ENCODE measurements at regions not wholly inside any gene's neighbourhood (a gene's known extent, or its start where the extent isn't known, plus 50 kb on each side); places are given as distances from the start of the nearest gene placed in this dataset.

DNA sequence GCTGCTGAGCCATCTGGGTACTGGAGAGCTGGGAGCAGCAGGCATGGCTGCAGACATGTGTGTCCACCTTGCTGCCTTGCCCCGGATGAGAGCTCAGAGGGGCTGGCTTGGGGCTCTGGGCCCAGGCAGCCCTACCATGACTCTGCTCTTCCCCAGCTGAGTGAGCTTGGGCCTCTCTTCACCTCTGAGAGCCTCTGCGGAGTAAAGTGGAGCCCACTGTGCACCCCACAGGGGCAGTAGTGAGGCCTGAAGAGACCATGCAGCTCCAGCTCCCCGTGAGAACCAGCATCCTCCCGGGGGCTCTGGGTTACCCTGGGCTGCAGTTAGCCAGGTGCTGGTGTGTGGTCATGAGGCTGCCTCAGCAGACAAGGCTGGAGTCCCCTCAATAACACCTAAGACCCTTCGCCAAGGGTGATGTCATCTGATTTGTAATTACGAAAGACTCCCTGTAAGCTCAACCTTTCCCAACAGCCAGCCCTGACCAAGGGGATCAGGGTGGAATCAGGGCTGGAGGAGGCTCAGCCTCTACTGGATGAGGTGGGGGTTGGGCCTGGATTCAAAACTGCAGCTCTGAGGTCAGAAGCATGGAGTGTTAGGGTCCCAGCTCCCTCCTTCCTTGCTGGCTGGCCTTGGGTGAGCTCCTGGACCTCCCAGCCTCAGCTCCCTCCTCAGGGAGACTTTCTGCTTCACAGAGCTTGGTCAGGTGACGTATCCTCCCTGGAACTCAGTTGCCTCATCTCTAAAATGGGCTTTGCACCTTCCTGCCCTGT lies 308.0 kb downstream of the MATN1 start:
- BruUV-seq (replicated peaks) = no TSS peak

DNA sequence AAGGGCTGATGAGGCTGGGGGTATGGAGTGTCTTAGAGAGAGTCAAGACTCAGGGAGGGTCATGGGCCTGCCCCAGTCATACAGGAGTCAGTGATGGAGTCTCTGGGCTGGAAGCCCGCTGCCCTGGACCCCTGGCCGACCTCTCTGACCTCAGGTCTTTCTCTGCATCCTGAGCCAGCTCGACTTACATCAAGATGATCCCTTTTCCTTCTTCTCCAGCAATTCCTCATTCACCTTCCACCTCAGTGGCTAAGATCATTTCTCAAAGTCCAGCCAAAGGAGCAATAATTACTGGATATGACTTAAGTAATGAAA lies 308.6 kb downstream of the MATN1 start:
- WGBS (ENCODE audit: low lambda C conversion rate) = 20% methylated on average over 3 of the region's 3 CpGs

More for the DNA sequence above, 308.0 kb downstream of the MATN1 start:
- H3K27ac ChIP-seq (ENCODE audit: extremely low read length, insufficient read depth, low read length) = no peak overlapping the region
- no peaks in the 10 kb centered on the region for H3K4me1 ChIP-seq (ENCODE audit: insufficient read depth, low read length)
- no peak overlapping the region for H3K4me3 ChIP-seq (replicated peaks in 1 of 3; ENCODE audit: insufficient read depth in 1 of 3, low read depth in 2 of 3, low read length in 3 of 3)
- TF ChIP-seq SKI (IDR thresholded peaks at IDR 0.05; ENCODE audit: partially characterized antibody) (no peak), ATF7 (IDR thresholded peaks at IDR 0.05) (peak; percentile 49), ATF7 (CRISPR knock-in tag; IDR thresholded peaks at IDR 0.05) (no peak), PITX1 (CRISPR knock-in tag; IDR thresholded peaks at IDR 0.05) (no peak), SAFB2 (CRISPR knock-in tag; IDR thresholded peaks at IDR 0.05; ENCODE audit: borderline replicate concordance, low read depth) (no peak), ZNF629 (CRISPR knock-in tag; conservative IDR thresholded peaks at IDR 0.05) (peak; percentile 42; the same call in 1 of the 2 replicates), NKX3-1 (CRISPR knock-in tag; IDR thresholded peaks at IDR 0.05) (no peak), RFXANK (CRISPR knock-in tag; IDR thresholded peaks at IDR 0.05) (no peak), CHCHD3 (CRISPR knock-in tag; IDR thresholded peaks at IDR 0.05) (no peak)
- CTCF ChIA-PET (ENCODE audit: low intra/inter-chr PET ratio, low total read pairs) = no interaction called here
- no peak overlapping the region for H2AFZ ChIP-seq (ENCODE audit: low read length)
- no peaks in the 10 kb centered on the region for H3K36me3 ChIP-seq (replicated peaks in 1 of 2; ENCODE audit: control insufficient read depth in 1 of 2, insufficient read depth in 2 of 2, low read length in 2 of 2)
- H3K79me2 ChIP-seq (ENCODE audit: insufficient read depth, low read length) = no peaks in the 10 kb centered on the region
- H3K4me2 ChIP-seq (ENCODE audit: low read depth, low read length) = no peak overlapping the region
- no peaks in the 10 kb centered on the region for H3K9me3 ChIP-seq (ENCODE audit: low read length)
- H3K9ac ChIP-seq (ENCODE audit: insufficient read depth, low read depth, low read length) = no peak overlapping the region
- FAIRE-seq (no peak), ATAC-seq (no peak), DNase-seq (ENCODE audit: low spot score) (no peak)
- intact Hi-C loops (cut with micrococcal nuclease; ENCODE audit: unreplicated experiment) (no loop called here), in situ Hi-C loops (cut with HindIII; ENCODE audit: extremely low pct_ligation_motif_present, low pct_unique_long_range_greater_than_20kb) (no loop called here)
- WGBS (ENCODE audit: low lambda C conversion rate) = 33% methylated on average over 3 of the region's 7 CpGs
- H3K27me3 ChIP-seq (ENCODE audit: control insufficient read depth in 1 of 2, insufficient read depth in 2 of 2, low read length in 2 of 2) = peaks cover 0 to 4% of the 10 kb centered on the region in 2 experiments; a peak in 2 of 5 replicates
- POLR2A ChIA-PET = no interaction called here
- H4K20me1 ChIP-seq (ENCODE audit: insufficient read depth, low read length) = no peaks in the 10 kb centered on the region

More for the DNA sequence above, 308.6 kb downstream of the MATN1 start:
- H4K20me1 ChIP-seq (ENCODE audit: insufficient read depth, low read length) = no peaks in the 10 kb centered on the region
- H2AFZ ChIP-seq (ENCODE audit: low read length) = no peak overlapping the region
- no peak overlapping the region for H3K27ac ChIP-seq (ENCODE audit: extremely low read length, insufficient read depth, low read length)
- POLR2A ChIA-PET = no interaction called here
- DNase-seq (ENCODE audit: low spot score) = no peak
- no peak for ATAC-seq
- H3K4me1 ChIP-seq (ENCODE audit: insufficient read depth, low read length) = no peaks in the 10 kb centered on the region
- H3K9ac ChIP-seq (ENCODE audit: insufficient read depth, low read depth, low read length) = no peak overlapping the region
- BruUV-seq (replicated peaks) = no TSS peak
- H3K36me3 ChIP-seq (replicated peaks in 1 of 2; ENCODE audit: control insufficient read depth in 1 of 2, insufficient read depth in 2 of 2, low read length in 2 of 2) = no peaks in the 10 kb centered on the region
- FAIRE-seq = no peak
- intact Hi-C loops (cut with micrococcal nuclease; ENCODE audit: unreplicated experiment) (no loop called here), in situ Hi-C loops (cut with HindIII; ENCODE audit: extremely low pct_ligation_motif_present, low pct_unique_long_range_greater_than_20kb) (no loop called here)
- no peaks in the 10 kb centered on the region for H3K9me3 ChIP-seq (ENCODE audit: low read length)
- no peak overlapping the region for H3K4me3 ChIP-seq (replicated peaks in 1 of 3; ENCODE audit: insufficient read depth in 1 of 3, low read depth in 2 of 3, low read length in 3 of 3)
- H3K79me2 ChIP-seq (ENCODE audit: insufficient read depth, low read length) = no peaks in the 10 kb centered on the region
- CTCF ChIA-PET (ENCODE audit: low intra/inter-chr PET ratio, low total read pairs) = no interaction called here
- TF ChIP-seq, protein P1, sequence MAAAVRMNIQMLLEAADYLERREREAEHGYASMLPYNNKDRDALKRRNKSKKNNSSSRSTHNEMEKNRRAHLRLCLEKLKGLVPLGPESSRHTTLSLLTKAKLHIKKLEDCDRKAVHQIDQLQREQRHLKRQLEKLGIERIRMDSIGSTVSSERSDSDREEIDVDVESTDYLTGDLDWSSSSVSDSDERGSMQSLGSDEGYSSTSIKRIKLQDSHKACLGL (CRISPR knock-in tag; IDR thresholded peaks at IDR 0.05) = no peak
- TF ChIP-seq REPIN1 (CRISPR knock-in tag; IDR thresholded peaks at IDR 0.05; ENCODE audit: borderline replicate concordance, low read depth) = no peak
- TF ChIP-seq, protein P2, sequence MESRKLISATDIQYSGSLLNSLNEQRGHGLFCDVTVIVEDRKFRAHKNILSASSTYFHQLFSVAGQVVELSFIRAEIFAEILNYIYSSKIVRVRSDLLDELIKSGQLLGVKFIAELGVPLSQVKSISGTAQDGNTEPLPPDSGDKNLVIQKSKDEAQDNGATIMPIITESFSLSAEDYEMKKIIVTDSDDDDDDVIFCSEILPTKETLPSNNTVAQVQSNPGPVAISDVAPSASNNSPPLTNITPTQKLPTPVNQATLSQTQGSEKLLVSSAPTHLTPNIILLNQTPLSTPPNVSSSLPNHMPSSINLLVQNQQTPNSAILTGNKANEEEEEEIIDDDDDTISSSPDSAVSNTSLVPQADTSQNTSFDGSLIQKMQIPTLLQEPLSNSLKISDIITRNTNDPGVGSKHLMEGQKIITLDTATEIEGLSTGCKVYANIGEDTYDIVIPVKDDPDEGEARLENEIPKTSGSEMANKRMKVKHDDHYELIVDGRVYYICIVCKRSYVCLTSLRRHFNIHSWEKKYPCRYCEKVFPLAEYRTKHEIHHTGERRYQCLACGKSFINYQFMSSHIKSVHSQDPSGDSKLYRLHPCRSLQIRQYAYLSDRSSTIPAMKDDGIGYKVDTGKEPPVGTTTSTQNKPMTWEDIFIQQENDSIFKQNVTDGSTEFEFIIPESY (CRISPR knock-in tag; IDR thresholded peaks at IDR 0.05) = no peak
- TF ChIP-seq CBX5 (CRISPR knock-in tag; IDR thresholded peaks at IDR 0.05; ENCODE audit: borderline replicate concordance) = no peak
- H3K27me3 ChIP-seq (ENCODE audit: control insufficient read depth in 1 of 2, insufficient read depth in 2 of 2, low read length in 2 of 2) = peaks cover 0 to 3% of the 10 kb centered on the region in 2 experiments; a peak in 2 of 5 replicates
- no peak overlapping the region for H3K4me2 ChIP-seq (ENCODE audit: low read depth, low read length)
